OCI-LY7 (cell line): ENCODE measurements at regions not wholly inside any gene's neighbourhood (a gene's known extent, or its start where the extent isn't known, plus 50 kb on each side); places are given as distances from the start of the nearest gene placed in this dataset.
A peak's percentile ranks its signal among the peaks of the same experiment; 100 is the strongest.
"Not testable (repeated sequence)": the region's sequence is repeated elsewhere in the genome, so short reads cannot be mapped to it uniquely, and the experiment has no call there.

Source experiments
- BruUV-seq: library from RNA; stranded (reverse); fragments of 400-500 nt; replicated peaks from 2 replicates; lab custom pipeline; 2021; lab: Mats Ljungman, UMichigan
- CTCF ChIA-PET: fragments of 300-600 bp; sonication (Branson Sonifier 250); formaldehyde crosslinking; loops from one replicate; lab custom pipeline; 2022; ENCODE audit warnings: antibody characterized with exemption; ENCODE audit not compliant: unreplicated experiment; lab: Charles Lee
- POLR2A ChIA-PET: fragments of 300-600 bp; sonication (Branson Sonifier 250); formaldehyde crosslinking; loops from one replicate; lab custom pipeline; 2022; ENCODE audit warnings: antibody characterized with exemption; lab: Charles Lee
- DNase-seq: peaks from one replicate; pipeline ENCODE4 v3.0.0-alpha.2; 2015; ENCODE audit warnings: low spot score
- H2AFZ ChIP-seq: fragments of 200-600 bp; sonication (generic), shearing (Covaris generic); 2 replicates; pipeline ENCODE4 v1.6.1; 2014; ENCODE audit warnings: mild to moderate bottlenecking, antibody characterized with exemption, low read length, moderate library complexity
- H3K27ac ChIP-seq: fragments of 200-600 bp; sonication (generic); 2 replicates; pipeline ENCODE4 v1.5.1; 2014; ENCODE audit warnings: mixed run types, low read depth, mild to moderate bottlenecking, moderate library complexity, low read length, inconsistent platforms; ENCODE audit not compliant: poor library complexity, severe bottlenecking
- H3K36me3 ChIP-seq: fragments of 200-600 bp; sonication (generic); 2 replicates; pipeline ENCODE4 v1.6.1; 2014; ENCODE audit warnings: mild to moderate bottlenecking, antibody characterized with exemption, low read length, moderate library complexity, mixed read lengths; ENCODE audit not compliant: insufficient read depth
- H3K4me1 ChIP-seq: fragments of 200-600 bp; sonication (generic); 2 replicates; pipeline ENCODE4 v1.5.1; 2014; ENCODE audit warnings: mild to moderate bottlenecking, low read length; ENCODE audit not compliant: insufficient read depth, poor library complexity, severe bottlenecking
- H3K4me2 ChIP-seq: fragments of 200-600 bp; sonication (generic); 2 replicates; pipeline ENCODE4 v1.6.1; 2014; ENCODE audit warnings: mild to moderate bottlenecking, low read length
- H3K4me3 ChIP-seq: fragments of 200-600 bp; sonication (generic); 2 replicates; pipeline ENCODE4 v1.5.1; 2014; ENCODE audit warnings: mild to moderate bottlenecking, low read depth, low read length; ENCODE audit not compliant: poor library complexity, severe bottlenecking
- H3K79me2 ChIP-seq: fragments of 200-600 bp; sonication (generic); 2 replicates; pipeline ENCODE4 v1.6.1; 2016; ENCODE audit warnings: low read depth, mild to moderate bottlenecking, low read length, moderate library complexity, mixed read lengths; ENCODE audit not compliant: insufficient read depth
- H3K9me2 ChIP-seq: fragments of 200-600 bp; sonication (generic); 2 replicates; pipeline ENCODE4 v1.6.1; 2016; ENCODE audit warnings: mild to moderate bottlenecking, low read length, mixed read lengths; ENCODE audit not compliant: insufficient read depth
- H3K9me3 ChIP-seq: fragments of 200-600 bp; sonication (generic); 2 replicates; pipeline ENCODE4 v1.6.1; 2014; ENCODE audit warnings: mild to moderate bottlenecking, mixed run types, low read length, mixed read lengths
- H4K20me1 ChIP-seq: fragments of 200-600 bp; sonication (generic); 2 replicates; pipeline ENCODE4 v1.6.1; 2014; ENCODE audit warnings: mild to moderate bottlenecking, antibody characterized with exemption, low read length, moderate library complexity, mixed read lengths; ENCODE audit not compliant: insufficient read depth
- EZH2phosphoT487 ChIP-seq: fragments of 200-600 bp; sonication (generic); IDR thresholded peaks from 2 replicates; pipeline ENCODE4 v1.6.1; 2018; ENCODE audit warnings: low read depth, borderline replicate concordance, mild to moderate bottlenecking, mixed run types, antibody characterized with exemption, low read length, moderate library complexity, mixed read lengths
- intact Hi-C: fragments of 100-400 bp; cut with micrococcal nuclease; formaldehyde crosslinking; loops from one replicate; pipeline ENCODE4 v1.10.0; 2022; ENCODE audit not compliant: unreplicated experiment
- TF ChIP-seq, protein P1 (sequence below): fragments of 200-600 bp; sonication (generic); conservative IDR thresholded peaks from 2 replicates; pipeline ENCODE4 v1.5.1; 2014; ENCODE audit warnings: mild to moderate bottlenecking, antibody characterized with exemption, low read length, moderate library complexity, mixed read lengths

DNA sequence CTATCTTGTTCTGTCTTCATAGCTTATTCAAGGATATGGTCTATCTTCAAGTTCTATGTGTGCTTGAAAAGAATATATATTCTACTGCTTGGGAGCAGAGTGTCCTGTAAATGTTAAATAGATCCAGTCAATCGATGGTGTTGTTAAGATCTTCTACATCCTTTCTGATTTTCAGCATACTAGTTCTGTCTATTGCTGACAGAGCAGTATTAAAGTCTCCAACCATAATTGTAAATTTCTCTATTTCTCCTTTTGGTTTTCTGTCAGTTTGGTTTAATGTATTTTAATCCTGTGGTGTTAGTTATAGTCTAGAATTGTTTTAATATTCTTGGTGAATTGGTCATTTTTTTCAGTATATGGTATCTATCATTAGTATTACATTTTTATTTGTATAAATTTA is 124.0 kb upstream of the COX7C start:
- no peak for TF ChIP-seq EZH2phosphoT487
- TF ChIP-seq, protein P1, sequence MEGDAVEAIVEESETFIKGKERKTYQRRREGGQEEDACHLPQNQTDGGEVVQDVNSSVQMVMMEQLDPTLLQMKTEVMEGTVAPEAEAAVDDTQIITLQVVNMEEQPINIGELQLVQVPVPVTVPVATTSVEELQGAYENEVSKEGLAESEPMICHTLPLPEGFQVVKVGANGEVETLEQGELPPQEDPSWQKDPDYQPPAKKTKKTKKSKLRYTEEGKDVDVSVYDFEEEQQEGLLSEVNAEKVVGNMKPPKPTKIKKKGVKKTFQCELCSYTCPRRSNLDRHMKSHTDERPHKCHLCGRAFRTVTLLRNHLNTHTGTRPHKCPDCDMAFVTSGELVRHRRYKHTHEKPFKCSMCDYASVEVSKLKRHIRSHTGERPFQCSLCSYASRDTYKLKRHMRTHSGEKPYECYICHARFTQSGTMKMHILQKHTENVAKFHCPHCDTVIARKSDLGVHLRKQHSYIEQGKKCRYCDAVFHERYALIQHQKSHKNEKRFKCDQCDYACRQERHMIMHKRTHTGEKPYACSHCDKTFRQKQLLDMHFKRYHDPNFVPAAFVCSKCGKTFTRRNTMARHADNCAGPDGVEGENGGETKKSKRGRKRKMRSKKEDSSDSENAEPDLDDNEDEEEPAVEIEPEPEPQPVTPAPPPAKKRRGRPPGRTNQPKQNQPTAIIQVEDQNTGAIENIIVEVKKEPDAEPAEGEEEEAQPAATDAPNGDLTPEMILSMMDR, result no peak
- intact Hi-C loops, result no loop called here
- H3K9me2 ChIP-seq, result no peaks in the 10 kb centered on the region
- ChIA-PET POLR2A (no interaction called here), CTCF (no interaction called here)
- DNase-seq, result no peak
- no peak overlapping the region for H3K4me3 ChIP-seq
- H2AFZ ChIP-seq, result no peak overlapping the region
- no peak overlapping the region for H3K27ac ChIP-seq
- no peaks in the 10 kb centered on the region for H3K79me2 ChIP-seq
- H4K20me1 ChIP-seq, result peaks cover 3% of the 10 kb centered on the region; the same call in 1 of the 2 replicates
- H3K9me3 ChIP-seq, result no peaks in the 10 kb centered on the region
- H3K36me3 ChIP-seq, result no peaks in the 10 kb centered on the region
- no TSS peak for BruUV-seq
- H3K4me1 ChIP-seq, result no peaks in the 10 kb centered on the region
- H3K4me2 ChIP-seq, result no peak overlapping the region

DNA sequence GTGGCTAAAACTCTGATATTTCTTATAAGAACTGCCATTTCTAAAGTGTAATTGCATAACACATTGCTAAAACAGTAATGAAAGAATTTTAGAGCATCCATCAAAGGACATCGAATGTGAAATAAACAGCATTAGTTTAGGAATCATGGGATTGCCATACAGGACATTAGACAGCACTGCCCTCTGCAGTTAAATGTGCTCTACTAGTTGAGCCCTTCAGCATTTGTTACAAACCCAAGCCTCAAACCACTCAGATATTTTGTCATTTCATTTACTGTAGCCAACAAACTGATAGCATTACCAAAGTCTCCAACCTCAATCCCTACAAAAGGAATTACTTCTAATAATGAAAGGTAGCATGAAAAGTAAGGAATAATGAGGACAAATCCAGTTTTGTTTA is 116.8 kb upstream of the COX7C start:
- H3K9me3 ChIP-seq, result no peaks in the 10 kb centered on the region
- no peaks in the 10 kb centered on the region for H3K4me1 ChIP-seq
- H2AFZ ChIP-seq, result no peak overlapping the region
- CTCF ChIA-PET, result no interaction called here
- intact Hi-C loops, result no loop called here
- no peak overlapping the region for H3K4me3 ChIP-seq
- no peaks in the 10 kb centered on the region for H3K79me2 ChIP-seq
- TF ChIP-seq, protein P1, result 0 out of 2 replicates have a peak, but pooled peaks have one; percentile 16
- TF ChIP-seq EZH2phosphoT487, result no peak
- no peaks in the 10 kb centered on the region for H3K9me2 ChIP-seq
- H3K36me3 ChIP-seq, result no peaks in the 10 kb centered on the region
- no peaks in the 10 kb centered on the region for H4K20me1 ChIP-seq
- no TSS peak for BruUV-seq
- H3K27ac ChIP-seq, result no peak overlapping the region
- H3K4me2 ChIP-seq, result no peak overlapping the region
- POLR2A ChIA-PET, result no interaction called here
- no peak for DNase-seq

DNA sequence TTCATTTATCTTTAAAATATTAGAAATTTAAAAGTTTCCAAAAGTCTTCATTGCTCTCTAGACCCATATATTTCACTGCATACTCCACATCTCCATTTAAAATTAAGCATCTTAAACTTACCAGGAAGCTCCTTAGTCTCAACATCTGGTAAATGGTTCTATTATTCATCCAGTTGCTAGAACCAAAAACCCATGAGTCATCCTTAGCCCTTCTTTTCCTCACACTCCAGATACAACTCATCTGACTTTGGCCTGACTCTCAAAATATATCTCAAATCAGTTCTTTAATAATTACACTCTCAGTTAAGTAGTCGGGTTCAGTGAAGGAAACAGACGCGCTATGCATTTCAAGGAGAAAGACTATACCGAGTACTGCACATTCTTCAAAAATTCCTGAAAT is 110.2 kb upstream of the COX7C start:
- intact Hi-C loops, result no loop called here
- CTCF ChIA-PET, result no interaction called here
- POLR2A ChIA-PET, result interaction anchor here (1.1 kb wide), 1 partner anchor 10 kb away, joined by 4 read pairs; no protein-coding TSS in a partner anchor

DNA sequence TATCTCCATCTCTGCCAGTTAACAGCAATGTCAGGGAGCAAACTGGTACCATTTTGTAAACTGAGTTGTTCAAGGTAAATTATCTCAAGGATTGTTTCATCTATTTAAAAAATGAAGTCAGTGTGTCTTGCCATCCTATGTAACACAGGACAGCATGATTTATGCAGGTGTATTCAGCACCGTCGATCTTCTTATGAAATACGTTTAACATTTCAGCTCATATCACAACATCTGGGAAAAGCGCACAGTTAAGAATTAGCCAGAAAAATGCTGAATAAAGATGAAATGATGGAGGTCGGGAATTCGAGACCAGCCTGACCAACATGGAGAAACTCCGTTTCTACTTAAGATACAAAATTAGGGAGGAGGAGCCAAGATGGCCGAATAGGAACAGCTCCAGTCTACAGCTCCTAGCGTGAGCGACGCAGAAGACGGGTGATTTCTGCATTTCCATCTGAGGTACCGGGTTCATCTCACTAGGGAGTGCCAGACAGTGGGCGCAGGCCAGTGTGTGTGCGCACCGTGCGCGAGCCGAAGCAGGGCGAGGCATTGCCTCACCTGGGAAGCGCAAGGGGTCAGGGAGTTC is 107.3 kb upstream of the COX7C start:
- H3K4me1 ChIP-seq, H3K9me3 ChIP-seq, intact Hi-C loops, H2AFZ ChIP-seq, BruUV-seq, H3K4me2 ChIP-seq, H3K27ac ChIP-seq, H4K20me1 ChIP-seq, POLR2A ChIA-PET, H3K4me3 ChIP-seq, H3K9me2 ChIP-seq, CTCF ChIA-PET, DNase-seq, H3K36me3 ChIP-seq, H3K79me2 ChIP-seq: not testable (repeated sequence)

More for the DNA sequence above, 110.2 kb upstream of the COX7C start:
- no peak for DNase-seq
- no peaks in the 10 kb centered on the region for H3K9me3 ChIP-seq
- H3K4me3 ChIP-seq, result no peak overlapping the region
- no peaks in the 10 kb centered on the region for H3K36me3 ChIP-seq
- BruUV-seq, result no TSS peak
- no peaks in the 10 kb centered on the region for H4K20me1 ChIP-seq
- H2AFZ ChIP-seq, result no peak overlapping the region
- no peak overlapping the region for H3K4me2 ChIP-seq
- no peaks in the 10 kb centered on the region for H3K4me1 ChIP-seq
- H3K9me2 ChIP-seq, result no peaks in the 10 kb centered on the region
- no peaks in the 10 kb centered on the region for H3K79me2 ChIP-seq
- TF ChIP-seq EZH2phosphoT487, result no peak
- TF ChIP-seq, protein P1, result no peak
- no peak overlapping the region for H3K27ac ChIP-seq
